Muscle layer of duodenum (tissue), 2 donors: ENCODE measurements at regions not wholly inside any gene's neighbourhood (a gene's known extent, or its start where the extent isn't known, plus 50 kb on each side); places are given as distances from the start of the nearest gene placed in this dataset.
"Not testable (repeated sequence)": the region's sequence is repeated elsewhere in the genome, so short reads cannot be mapped to it uniquely, and the experiment has no call there.

Experiments
- H3K27ac ChIP-seq: one replicate; pipeline ENCODE4 v1.7.0; 2013; ENCODE audit warnings: mild to moderate bottlenecking, low read length
- H3K27me3 ChIP-seq: one replicate; pipeline ENCODE4 v1.7.0; 2013; ENCODE audit warnings: low read depth, mild to moderate bottlenecking, control low read depth, low read length
- H3K36me3 ChIP-seq, 2 donors: one replicate each; pipeline ENCODE4 v1.7.0; 2013; ENCODE audit warnings: low read length in 2 of 2, control low read depth in 1 of 2, mild to moderate bottlenecking in 1 of 2; ENCODE audit not compliant: insufficient read depth in 2 of 2, control insufficient read depth in 1 of 2
- H3K4me1 ChIP-seq, 2 donors: one replicate each; pipeline ENCODE4 v1.7.0; 2013; ENCODE audit warnings: low read length in 2 of 2, mild to moderate bottlenecking in 2 of 2, control low read depth in 1 of 2, moderate library complexity in 1 of 2; ENCODE audit not compliant: insufficient read depth in 2 of 2, control insufficient read depth in 1 of 2
- H3K4me3 ChIP-seq, 2 donors: one replicate each; pipeline ENCODE4 v1.7.0; 2013; ENCODE audit warnings: low read length in 2 of 2, low read depth in 1 of 2, mild to moderate bottlenecking in 1 of 2
- H3K9me3 ChIP-seq, 2 donors: one replicate each; pipeline ENCODE4 v1.7.0; 2013; ENCODE audit warnings: low read length in 2 of 2, control low read depth in 1 of 2, mild to moderate bottlenecking in 1 of 2; ENCODE audit not compliant: control insufficient read depth in 1 of 2
- donor health status: healthy.

DNA sequence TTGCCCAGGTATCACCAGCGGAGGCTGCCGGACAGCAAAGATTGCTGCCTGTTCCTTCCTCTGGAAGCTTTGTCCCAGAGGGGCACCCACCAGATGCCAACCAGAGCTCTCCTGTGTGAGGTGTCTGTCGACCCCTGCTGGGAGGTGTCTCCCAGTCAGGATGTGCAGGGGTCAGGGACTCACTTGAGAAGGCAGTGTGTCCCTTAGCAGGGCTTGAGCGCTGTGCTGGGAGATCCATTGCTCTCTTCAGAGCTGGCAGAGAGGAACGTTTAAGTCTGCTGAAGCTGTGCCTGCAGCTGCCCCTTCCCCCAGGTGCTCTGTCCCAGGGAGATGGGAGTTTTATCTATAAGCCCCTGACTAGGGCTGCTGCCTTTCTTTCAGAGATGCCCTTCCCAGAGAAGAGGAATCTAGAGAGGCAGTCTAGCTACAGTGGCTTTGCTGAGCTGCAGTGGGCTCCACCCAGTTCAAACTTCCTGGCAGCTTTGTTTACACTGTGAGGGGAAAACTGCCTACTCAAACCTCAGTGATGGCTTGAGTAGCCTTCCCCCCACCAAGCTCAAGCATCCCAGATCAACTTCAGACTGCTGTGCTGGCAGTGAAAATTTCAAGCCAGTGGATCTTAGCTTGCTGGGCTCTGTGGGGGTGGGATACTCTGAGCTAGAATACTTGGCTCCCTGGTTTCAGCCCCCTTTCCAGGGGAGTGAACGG lies 325.4 kb downstream of the SPATA31A1 start:
- H3K9me3 ChIP-seq, H3K4me1 ChIP-seq, H3K27ac ChIP-seq, H3K4me3 ChIP-seq, H3K36me3 ChIP-seq, H3K27me3 ChIP-seq: not testable (repeated sequence)

- not testable (repeated sequence) for H3K36me3 ChIP-seq, H3K27ac ChIP-seq, H3K9me3 ChIP-seq, H3K4me1 ChIP-seq, H3K27me3 ChIP-seq, H3K4me3 ChIP-seq
Observed at GRCh38 chr9:39728862-39729261, 373.4 kb downstream of the SPATA31A1 start.

- not testable (repeated sequence) for H3K27ac ChIP-seq, H3K9me3 ChIP-seq, H3K4me3 ChIP-seq, H3K36me3 ChIP-seq, H3K4me1 ChIP-seq, H3K27me3 ChIP-seq
Observed at GRCh38 chr9:39744898-39745297, 389.4 kb downstream of the SPATA31A1 start.

DNA sequence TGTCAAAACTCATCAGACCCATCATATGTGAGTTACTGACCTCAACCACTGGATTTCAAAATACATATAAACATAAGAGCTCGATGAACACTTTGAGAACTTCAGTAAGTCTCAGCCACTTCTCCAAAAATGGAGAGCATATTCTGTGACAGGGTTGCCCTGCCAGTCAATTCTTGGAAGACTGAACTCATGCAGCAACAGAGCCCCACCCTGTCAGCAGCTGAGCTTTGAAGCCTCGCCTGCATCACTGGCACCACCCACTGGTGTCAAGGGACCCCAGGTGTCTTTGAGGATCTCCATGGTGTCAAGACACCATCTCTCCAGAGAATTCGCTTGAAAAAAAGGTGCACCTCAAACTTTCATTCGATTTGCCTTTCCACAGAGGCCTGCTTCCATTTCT lies 420.1 kb downstream of the SPATA31A1 start:
- H3K27ac ChIP-seq = not testable (repeated sequence)

DNA sequence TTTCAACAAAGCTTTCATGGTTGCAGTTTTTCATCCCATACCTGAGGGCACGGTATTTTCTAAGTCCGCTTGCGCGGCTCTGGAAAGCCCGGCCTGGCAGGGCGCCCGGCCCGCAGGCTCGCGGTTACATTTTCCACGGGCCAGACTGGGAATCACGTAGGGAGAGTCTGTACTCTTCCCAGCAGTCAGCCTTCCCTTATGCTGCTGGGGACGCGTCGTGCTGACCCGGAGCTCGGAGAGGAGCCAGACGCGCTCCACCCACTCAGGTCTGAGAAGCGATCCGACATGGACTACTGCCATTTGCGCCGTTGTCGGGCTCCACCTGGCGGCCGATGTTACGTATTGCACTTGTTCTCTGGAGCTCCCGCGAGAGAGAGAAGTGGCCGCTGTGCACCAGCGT lies 435.9 kb downstream of the SPATA31A1 start:
- not testable (repeated sequence) for H3K27ac ChIP-seq, H3K4me3 ChIP-seq, H3K9me3 ChIP-seq, H3K27me3 ChIP-seq, H3K4me1 ChIP-seq, H3K36me3 ChIP-seq

More for the DNA sequence above, 420.1 kb downstream of the SPATA31A1 start:
- not testable (repeated sequence) for H3K36me3 ChIP-seq, H3K4me3 ChIP-seq, H3K27me3 ChIP-seq, H3K4me1 ChIP-seq, H3K9me3 ChIP-seq

- not testable (repeated sequence) for H3K27ac ChIP-seq, H3K36me3 ChIP-seq, H3K9me3 ChIP-seq
Observed at GRCh38 chr9:39797935-39798334, 442.5 kb downstream of the SPATA31A1 start.

GRCh38 chr9:39799252-39799651 lies 443.8 kb downstream of the SPATA31A1 start:
- not testable (repeated sequence) for H3K4me3 ChIP-seq, H3K9me3 ChIP-seq, H3K27ac ChIP-seq, H3K4me1 ChIP-seq, H3K36me3 ChIP-seq, H3K27me3 ChIP-seq

More at GRCh38 chr9:39797935-39798334, 442.5 kb downstream of the SPATA31A1 start:
- H3K4me3 ChIP-seq, H3K4me1 ChIP-seq, H3K27me3 ChIP-seq: not testable (repeated sequence)

- not testable (repeated sequence) for H3K9me3 ChIP-seq, H3K36me3 ChIP-seq, H3K27ac ChIP-seq, H3K4me3 ChIP-seq, H3K4me1 ChIP-seq, H3K27me3 ChIP-seq
Observed at GRCh38 chr9:39802561-39802960, 447.1 kb downstream of the SPATA31A1 start.

- H3K27me3 ChIP-seq, H3K36me3 ChIP-seq, H3K27ac ChIP-seq, H3K9me3 ChIP-seq, H3K4me1 ChIP-seq: not testable (repeated sequence)
- H3K4me3 ChIP-seq = peak overlapping the region; percentile 70 to 80
Observed at GRCh38 chr9:39809401-39810226, 454.1 kb downstream of the SPATA31A1 start.

DNA sequence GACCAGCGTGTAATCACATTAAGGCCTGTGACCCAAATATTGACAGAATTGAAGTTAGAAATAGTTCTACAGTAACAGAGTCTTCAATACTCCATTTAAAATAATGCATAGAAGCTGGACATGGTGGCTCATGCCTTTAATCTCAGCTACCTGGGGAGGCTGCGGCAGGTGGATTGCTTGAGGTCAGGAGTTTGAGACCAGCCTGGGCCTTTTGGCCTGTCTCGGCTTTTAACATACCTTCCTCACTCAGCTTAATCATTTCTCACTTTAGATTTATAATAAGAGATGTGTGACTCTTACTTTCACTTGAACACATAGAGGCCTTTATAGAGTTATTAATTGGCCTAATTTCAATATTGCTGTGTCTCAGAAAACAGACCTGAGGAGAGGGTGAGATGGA lies 454.9 kb downstream of the SPATA31A1 start:
- not testable (repeated sequence) for H3K27me3 ChIP-seq, H3K9me3 ChIP-seq, H3K4me1 ChIP-seq, H3K27ac ChIP-seq, H3K36me3 ChIP-seq, H3K4me3 ChIP-seq

DNA sequence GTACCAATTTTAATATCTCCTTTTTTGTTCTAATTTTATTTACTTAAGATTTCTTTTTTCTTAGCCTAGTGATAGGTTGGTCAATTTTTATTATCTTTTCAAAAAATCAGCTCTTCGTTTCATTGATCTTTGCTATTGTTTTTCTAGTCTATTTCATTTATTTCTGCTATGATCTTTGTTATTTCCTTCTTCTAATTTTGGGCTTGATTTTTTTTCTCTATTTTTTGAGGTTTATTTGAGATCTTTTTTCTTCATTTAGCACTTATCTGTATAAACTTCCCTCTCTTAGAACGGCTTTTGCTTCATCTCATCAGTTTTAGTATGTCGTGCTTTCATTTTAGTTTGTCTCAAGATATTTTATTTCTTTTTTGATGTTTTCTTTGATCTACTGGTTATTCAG lies 456.1 kb downstream of the SPATA31A1 start:
- not testable (repeated sequence) for H3K4me1 ChIP-seq, H3K36me3 ChIP-seq, H3K9me3 ChIP-seq, H3K4me3 ChIP-seq, H3K27ac ChIP-seq, H3K27me3 ChIP-seq

DNA sequence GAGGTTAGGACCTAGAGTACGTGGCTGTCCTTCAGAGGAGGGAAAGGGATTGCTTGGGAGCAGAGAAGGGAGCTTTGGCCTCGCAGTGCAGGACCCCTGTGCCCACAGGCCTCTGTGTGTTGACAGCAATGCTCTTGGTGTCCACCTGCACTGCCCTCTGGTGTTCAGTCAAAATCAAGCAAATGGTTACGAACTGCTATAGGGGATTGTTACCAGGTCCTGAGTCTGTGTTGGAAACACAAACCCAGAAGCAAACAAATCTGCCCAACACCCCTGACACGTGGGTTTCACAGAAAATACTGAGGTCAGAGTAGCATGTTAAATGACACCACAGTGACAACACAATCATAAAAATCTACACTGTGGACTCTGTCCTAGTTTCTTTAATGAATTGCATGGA lies 473.0 kb downstream of the SPATA31A1 start:
- H3K36me3 ChIP-seq, H3K9me3 ChIP-seq, H3K27me3 ChIP-seq, H3K4me1 ChIP-seq, H3K4me3 ChIP-seq, H3K27ac ChIP-seq: not testable (repeated sequence)
